ENCODE measurements at regions not wholly inside any gene's neighbourhood (a gene's known extent, or its start where the extent isn't known, plus 50 kb on each side); places are given as distances from the start of the nearest gene placed in this dataset.

DNA sequence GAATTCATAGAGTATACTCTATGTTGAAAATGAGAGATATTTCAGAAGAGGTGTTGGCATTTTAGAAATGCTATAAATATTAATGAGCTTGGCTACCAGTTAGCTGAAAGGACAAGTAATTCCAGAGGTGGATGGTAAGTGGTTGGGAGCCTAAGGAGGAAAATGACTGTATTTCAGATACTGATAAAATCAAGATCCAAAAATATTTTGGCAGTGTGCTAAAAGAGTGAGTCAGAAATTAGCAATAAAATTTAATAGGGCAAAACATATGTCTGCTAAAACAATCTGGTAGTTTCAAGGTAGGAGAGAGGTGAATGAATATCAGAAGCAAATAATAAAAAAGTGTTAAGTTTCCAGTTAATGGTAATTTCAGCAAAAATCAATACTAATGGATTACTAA, 1287.9 kb downstream of the CDH8 start:
- ATAC-seq = no peak
- no peak for DNase-seq
- intact Hi-C loops (cut with DNase I) = no loop called here

DNA sequence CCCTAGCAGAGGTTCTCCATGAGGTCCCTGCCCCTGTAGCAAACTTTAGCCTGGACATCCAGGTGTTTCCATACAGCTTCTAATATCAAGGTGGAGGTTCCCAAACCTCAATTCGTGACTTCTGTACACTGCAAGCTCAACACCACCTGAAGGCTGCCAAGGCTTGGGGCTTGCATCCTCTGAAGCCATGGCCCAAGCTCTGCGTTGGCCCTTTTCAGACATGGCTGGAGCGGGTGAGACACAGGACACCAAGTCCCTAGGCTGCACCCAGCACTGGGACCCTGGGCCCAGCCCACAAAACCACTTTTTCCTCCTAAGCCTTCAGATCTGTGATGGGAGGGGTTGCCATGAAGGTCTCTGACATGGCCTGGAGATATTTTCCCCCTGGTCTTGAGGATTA, 1292.0 kb downstream of the CDH8 start:
- intact Hi-C loops (cut with DNase I) = no loop called here
- ATAC-seq = no peak
- DNase-seq = no peak

DNA sequence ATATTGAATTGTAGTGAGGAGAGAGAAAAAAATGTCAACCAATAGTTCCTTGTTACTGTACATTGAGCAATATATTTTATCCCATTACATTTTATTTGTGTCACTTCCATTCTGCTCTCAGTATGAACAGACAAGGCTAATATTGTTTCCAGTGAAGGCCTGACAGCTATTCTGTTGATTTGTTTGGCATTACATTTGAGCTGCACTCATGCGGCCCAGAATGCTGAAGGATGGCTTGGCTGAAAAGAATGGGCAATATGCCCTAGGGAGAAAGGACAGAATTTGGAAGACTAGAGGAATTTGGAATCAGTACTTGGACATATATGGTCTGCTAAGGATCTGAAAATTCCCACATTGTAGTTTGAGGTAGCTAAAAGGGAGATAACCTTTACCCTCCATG, 1294.4 kb downstream of the CDH8 start:
- intact Hi-C loops (cut with DNase I) = no loop called here
- DNase-seq (no peak), ATAC-seq (no peak)

DNA sequence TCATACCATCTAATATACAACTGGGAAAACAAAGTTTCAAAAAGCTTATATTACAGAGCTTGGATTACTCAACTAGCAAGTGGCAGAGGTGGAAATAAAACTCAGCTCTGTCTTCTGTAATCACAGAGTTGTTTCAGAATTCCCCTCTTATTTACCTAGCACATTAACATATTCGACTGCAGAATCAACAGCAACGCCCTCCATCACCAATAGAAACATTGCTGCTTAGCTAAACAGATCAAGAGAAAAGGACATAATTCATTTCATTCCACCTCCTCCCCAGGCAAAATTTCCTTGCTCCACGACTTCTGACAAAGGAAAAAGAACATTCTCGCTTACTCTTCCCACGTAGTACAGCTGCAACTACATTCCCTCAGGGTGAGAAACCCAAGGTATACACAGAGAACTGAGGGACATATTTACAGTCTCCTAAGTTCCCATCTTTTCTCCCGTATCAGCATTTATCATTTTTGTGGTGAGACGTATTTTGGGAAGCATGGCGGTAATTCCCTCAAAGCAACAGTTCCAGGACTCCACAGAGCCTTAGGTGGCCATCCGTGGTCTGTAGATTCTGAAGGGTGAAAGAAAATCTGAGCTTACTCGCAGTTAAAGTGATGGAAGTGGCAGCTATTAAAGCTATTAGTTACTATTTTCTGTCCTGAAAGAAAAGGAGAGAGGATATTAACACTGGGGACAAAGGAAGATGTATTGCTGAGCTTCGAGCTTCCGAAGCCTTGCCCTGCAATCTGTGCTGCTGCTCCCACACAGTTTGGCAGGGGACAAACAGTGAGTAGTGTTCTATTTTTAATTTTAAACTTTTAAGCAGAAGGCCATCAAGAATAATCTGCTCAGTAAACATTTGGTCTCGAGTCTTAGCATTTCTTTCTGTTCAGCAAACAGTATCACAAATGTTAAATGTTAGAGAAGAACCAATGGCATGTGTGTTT, 1296.2 kb downstream of the CDH8 start:
- no peak for DNase-seq
- intact Hi-C loops (cut with DNase I) = no loop called here
- ATAC-seq = peak in 1 of 2 donors; percentile 33

DNA sequence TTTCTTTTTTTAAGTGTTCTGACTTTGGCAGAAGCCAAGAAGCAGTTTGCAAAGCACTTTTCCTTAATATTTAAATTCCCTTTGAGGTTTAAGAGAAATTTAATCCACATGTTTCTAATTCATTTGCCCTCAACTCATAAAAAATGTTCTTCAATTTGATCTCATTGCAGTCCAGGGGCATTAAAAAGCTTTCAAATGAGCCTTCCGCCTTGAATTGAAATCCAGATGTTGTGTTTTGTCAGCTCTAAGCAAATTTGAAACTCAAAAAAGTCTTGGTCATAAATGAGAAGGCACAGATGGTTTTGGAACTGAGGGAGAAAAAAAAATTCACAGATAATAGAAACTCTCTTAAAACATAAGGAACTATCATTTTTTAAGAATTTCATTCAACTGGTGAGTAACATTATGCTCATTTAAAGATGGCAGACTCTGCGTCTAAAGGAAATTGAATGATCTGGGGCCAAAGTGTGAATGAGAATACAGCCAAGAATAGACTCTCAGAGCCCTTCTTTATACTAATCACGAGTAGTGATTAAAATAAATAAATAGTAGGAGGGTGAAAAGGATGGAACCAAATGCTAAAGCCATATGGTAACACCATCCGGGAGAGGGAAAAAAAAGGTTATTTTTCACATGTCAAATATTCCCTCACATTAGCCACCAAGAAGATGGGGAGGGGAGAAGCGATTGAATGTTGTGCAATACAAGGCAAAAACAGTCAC, 1304.7 kb downstream of the CDH8 start:
- no peak for DNase-seq
- intact Hi-C loops (cut with DNase I) = no loop called here
- ATAC-seq = no peak

DNA sequence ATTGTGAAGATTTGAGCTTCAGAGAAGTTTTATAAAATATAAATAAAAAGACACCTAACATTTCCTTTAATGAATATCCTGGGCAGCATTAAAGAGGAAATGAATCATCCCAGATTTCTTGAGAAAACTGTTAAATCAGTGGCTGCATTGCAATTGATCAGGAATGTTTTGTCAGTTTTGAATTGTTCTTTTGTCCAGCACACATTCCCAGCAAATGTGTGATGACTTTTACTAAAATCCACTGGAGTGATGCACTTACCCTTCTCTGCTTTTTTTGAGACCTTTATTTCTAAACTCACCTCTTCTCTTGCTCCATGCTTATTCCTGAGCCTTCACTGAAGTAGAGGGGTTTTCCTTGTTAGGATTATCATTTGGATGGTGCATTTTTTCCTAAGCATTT, 1307.2 kb downstream of the CDH8 start:
- intact Hi-C loops (cut with DNase I) = no loop called here
- no peak for DNase-seq
- ATAC-seq = no peak

DNA sequence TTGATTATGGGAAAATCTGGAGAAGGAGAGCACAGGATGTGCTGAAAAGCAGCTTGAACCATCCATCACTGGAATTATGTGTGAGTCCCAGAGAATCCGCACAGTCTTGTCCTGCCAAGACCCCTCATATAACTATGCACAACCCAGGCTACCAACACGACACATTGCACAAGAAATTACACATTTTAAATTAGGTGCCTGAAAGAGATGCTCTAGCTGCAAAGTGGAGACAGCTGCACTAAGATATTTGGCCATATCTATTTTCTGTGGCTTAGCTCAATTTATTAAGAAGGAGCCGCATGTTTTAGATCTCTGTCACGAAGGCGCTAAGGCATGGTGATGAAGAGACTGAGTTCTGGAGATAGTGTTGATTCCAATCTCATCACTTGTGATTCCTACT, 1308.4 kb downstream of the CDH8 start:
- DNase-seq (no peak), ATAC-seq (no peak)
- intact Hi-C loops (cut with DNase I) = no loop called here

DNA sequence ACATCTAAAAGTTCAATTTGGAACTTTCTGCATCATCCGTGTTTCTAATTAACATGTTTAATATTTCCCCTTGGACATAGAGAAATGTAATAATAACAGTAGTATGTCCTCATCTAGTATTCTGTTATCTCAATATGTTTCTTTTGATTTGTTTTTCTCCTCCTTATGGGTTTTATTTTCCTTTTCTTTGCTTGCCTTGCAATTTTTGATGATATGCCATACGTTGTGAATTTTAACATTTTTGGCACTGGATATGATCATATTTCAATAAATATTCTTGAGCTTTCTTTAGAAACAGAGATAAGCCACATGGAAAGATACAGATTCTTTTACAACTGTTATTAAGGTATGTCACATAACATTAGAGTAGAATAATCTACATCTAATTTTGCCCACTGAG, 1316.2 kb downstream of the CDH8 start:
- intact Hi-C loops (cut with DNase I) = no loop called here
- ATAC-seq (no peak), DNase-seq (no peak)

DNA sequence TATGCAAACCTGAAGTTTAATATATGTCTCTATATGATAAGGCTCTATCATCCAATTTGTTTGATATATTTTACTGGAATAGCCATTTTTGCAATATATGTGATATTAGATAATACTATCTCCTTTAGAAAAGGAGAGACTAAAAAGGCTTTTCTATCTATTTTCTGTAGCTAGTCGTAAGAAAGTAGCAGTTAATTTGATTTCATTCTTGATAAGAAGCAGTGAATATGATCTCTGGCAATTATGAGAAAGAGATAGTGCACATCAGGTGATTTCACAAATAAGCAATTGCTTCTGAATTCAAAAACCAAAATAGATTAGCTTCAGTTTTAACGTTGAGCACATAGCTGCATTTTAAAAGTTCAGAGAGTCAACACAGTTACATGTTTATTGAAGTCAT, 1318.4 kb downstream of the CDH8 start:
- intact Hi-C loops (cut with DNase I) = no loop called here
- no peak for ATAC-seq
- no peak for DNase-seq

DNA sequence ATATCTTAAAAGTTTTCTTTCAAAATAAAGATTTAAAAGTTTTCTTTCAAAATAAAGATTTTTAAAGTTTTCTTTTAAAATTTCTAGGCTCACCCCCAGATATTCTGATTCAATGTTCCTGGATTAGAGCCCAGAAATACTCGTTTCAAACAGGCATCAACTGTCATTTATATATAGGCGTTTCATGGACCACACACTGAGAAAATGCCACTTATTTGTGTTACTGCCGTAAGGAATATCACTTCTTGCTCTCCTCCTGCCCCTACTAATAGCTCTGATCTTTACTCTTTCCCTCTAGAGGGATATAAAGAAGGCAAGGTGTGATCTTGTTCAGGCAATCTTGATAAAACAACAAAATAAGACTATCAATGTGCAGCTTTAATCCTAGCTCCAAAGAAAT, 1324.1 kb downstream of the CDH8 start:
- ATAC-seq = no peak
- no peak for DNase-seq
- intact Hi-C loops (cut with DNase I) = no loop called here

DNA sequence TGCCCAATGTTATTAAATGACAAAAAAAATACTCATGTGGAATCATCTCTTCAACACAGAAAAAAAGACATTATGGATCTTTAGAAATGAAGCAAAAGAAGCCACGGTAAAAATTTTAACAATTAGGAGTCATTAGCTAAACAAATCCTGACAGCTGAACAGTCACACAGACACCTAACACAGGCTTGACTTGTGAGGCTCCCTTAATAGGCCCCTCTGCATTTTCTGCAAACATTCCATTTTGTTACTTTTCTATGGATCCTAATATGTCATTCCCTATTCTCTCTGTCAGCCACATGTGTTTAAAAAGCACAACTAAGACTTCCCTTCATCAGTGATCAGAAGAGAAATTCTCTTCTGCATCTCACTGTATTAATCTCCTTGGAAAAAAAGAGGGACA, 1331.5 kb downstream of the CDH8 start:
- no peak for ATAC-seq
- DNase-seq = no peak
- intact Hi-C loops (cut with DNase I) = no loop called here

DNA sequence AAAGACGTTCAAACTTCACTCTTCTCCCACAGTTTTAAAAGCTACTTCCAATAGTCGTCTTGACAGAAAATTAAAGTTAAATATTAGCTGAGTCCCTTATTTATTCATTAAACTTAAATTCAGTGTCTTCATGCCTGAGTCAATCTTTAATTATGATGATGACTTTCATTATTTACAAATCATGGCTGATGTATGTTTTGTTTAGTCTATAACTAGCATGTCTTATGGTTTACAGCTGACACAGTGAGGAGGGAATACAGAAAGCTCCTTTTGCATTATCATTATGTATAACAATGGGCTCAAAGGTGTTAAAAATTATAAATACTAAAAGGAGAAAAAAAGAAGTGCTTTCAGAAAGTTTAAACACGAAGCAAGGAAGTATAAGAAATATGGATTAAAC, 1333.1 kb downstream of the CDH8 start:
- intact Hi-C loops (cut with DNase I) = no loop called here
- DNase-seq (no peak), ATAC-seq (no peak)

DNA sequence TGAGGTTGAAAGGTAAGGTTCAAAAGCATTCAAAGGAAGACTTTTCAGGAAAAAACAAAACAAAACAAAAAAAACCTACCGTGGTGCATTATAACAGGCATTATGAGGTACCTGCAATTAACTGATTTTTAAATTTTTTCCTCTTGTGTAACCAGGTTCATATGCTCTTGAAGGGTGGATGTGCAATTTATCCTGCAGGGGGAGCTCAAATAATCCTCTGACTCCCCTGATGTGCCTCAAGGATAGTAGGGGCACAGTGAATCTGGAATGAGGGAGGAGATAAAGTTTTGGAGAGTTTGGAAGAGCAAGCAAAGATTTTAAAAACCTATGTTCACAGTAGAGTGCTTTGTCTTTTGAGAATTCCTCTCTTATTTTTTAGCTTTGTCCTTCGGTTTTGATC, 1349.4 kb downstream of the CDH8 start:
- ATAC-seq = no peak
- DNase-seq = no peak
- intact Hi-C loops (cut with DNase I) = no loop called here

DNA sequence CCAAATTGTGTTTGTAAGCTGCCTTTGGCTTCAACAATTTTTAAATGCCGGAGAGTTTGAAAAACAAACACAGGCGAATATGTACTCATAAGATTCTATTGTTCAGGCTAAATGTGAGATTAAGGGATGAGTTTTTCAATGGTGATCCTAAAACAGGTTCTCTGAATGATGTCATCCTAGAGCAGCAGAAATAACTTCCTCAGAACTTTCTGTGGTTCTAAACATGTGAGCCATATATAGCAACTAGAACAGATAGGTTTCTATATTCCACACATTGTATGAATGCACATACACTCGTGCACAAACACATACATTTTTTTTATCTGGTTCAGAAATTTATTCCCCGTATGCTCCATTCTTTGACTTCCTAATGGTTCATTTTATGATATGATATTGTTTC, 1352.2 kb downstream of the CDH8 start:
- no peak for DNase-seq
- intact Hi-C loops (cut with DNase I) = no loop called here
- ATAC-seq = no peak

DNA sequence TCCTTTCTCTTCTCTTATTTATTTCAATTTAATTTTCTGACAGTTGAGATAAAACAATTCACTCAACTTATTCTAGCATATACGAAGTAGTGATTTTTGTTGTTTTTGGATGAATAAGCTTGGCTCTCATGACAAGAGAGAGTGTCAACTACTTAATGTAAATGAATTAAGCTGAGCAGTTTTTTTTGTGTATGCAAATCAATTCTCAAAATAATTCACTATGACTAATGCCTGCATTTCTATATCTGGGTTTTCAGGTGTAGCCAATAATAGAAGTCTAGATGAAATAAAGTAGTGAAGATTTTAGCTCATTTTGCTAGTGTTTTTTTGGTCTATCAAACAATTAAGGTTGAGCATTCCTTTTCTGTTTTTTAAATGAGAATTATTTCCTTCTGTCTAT, 1354.0 kb downstream of the CDH8 start:
- DNase-seq = no peak
- ATAC-seq = no peak
- intact Hi-C loops (cut with DNase I) = no loop called here

DNA sequence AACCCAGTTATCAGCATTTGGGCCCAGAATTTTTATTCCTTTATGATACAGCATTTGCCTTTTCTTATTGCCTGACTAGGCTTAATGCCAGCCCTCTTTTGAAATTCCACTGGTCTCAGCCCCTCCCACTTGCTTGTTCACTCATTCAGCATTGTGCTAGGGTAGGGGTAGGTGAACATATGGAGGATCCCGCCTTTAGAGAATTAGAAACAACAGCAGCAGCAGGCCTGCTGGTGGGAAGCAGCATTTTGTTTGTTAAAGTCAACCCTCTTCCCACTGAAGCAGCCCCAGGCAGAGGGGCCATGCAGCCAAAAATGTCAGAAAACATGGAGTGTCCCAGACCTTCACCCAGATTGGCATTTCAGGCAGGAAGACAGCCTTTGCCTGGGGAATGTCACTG, 1355.2 kb downstream of the CDH8 start:
- DNase-seq = no peak
- ATAC-seq = no peak
- intact Hi-C loops (cut with DNase I) = no loop called here

DNA sequence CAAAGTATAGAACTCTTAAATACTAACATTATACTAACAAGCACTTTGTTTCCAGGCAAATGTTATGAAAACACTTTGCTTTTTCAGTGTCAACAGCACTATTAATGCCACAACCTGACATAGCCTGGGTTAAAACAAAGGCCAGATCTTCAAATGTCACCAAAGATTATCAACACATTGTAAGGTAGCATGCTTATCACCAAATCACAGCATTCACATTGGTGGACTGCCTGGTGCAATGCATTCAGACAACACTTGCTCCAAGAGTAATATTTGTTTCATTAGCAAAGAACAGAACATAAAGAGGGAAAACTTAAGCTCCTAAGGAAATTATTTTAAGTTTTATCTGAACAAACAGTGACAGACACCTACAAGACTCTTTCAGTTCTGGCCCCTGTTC, 1361.2 kb downstream of the CDH8 start:
- ATAC-seq (no peak), DNase-seq (no peak)
- intact Hi-C loops (cut with DNase I) = no loop called here

DNA sequence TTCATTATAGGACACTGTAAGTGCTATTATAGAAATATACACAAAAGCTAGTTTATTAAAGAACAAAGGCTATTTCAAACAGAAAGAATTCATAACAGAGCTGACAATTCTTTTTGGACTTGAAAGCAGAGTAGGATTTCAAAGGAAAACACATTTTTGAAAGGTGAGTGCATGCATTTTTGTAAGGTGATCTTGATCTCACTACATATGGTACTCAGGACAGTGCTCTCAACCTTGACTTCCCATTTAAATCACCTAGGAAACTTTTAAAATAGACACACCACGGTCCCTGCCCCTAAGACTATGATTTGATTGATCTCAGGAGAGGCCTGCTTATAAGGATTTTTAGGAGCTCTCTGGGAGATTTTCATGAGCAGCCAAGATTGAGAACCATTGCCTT, 1362.0 kb downstream of the CDH8 start:
- DNase-seq (no peak), ATAC-seq (no peak)
- intact Hi-C loops (cut with DNase I) = no loop called here

DNA sequence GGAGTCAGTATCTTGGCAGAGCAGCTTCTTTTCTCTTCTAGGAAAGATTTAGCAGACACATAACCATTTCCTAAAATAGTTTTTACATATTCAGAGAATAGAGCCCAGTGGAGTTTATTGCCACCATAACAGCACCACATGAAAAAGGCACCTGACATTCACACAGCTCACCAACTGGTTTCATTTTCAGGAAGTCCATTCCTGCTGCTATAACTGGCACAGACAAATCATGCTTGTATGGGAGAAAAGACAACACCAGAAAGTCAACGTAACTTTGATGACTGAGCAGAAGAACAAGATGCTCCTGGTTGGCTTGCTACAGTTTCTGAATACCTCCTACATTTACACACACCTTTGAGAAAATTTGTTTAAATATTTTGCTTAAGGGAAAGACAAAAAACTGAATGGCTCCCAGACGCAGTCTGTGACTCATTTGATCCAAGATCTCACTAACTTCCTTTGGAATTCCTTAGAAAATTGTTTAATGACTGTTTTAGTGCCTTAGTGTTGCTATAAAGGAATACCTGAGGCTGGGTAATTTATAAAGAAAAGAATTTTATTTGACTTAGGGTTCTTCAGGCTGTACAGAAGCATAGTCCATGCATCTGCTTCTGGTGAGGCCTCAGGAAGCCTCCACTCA, 1380.6 kb downstream of the CDH8 start:
- ATAC-seq = no peak
- intact Hi-C loops (cut with DNase I) = no loop called here
- DNase-seq = no peak

DNA sequence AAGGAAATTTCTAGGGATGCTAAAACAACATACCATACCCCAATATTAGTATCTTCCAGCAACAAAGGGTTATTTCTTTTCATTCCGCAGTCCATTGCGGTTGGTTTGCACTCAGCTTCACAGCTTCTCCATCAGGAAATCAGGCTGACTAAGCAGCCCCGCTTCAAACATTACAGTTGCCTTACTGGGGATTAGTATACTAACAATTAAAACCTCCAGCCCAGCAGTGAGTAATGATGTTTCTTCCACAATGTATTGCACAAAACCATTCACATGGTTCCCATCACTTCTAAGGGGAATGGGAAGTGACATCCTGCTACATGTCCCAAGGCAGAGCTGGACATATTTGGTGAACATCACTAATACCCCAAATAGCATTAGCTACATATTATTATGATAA, 1384.9 kb downstream of the CDH8 start:
- no peak for ATAC-seq
- intact Hi-C loops (cut with DNase I) = no loop called here
- DNase-seq = no peak

Data from left cardiac atrium (tissue), 4 donors.